Activated CD8-positive, alpha-beta T cell treated with anti-CD3 and anti-CD28 coated beads for 36 hours (primary cell): ENCODE measurements at regions not wholly inside any gene's neighbourhood (a gene's known extent, or its start where the extent isn't known, plus 50 kb on each side); places are given as distances from the start of the nearest gene placed in this dataset.

Experiments
- ATAC-seq: fragments of 200-7000 bp; cut with Tn5 transposase; one replicate; pipeline ENCODE4 v1.10.0; 2021; ENCODE audit warnings: mild to moderate bottlenecking, moderate library complexity
- CTCF ChIA-PET: fragments of 350-600 bp; sonication (Branson Sonifier 250); formaldehyde crosslinking; loops from one replicate; lab custom pipeline; 2021; ENCODE audit warnings: antibody characterized with exemption; lab: Charles Lee
- POLR2A ChIA-PET: fragments of 350-600 bp; sonication (Branson Sonifier 250); formaldehyde crosslinking; loops from one replicate; lab custom pipeline; 2021; ENCODE audit warnings: antibody characterized with exemption; lab: Charles Lee
- DNase-seq: peaks from one replicate; pipeline ENCODE4 v3.0.0-alpha.2; 2020
- H3K27ac Mint-ChIP-seq: one replicate; pipeline ENCODE4 v1.8.0; 2021; ENCODE audit warnings: mild to moderate bottlenecking, mixed read lengths
- H3K27me3 Mint-ChIP-seq: one replicate; pipeline ENCODE4 v1.8.0; 2021; ENCODE audit warnings: mixed read lengths
- H3K36me3 Mint-ChIP-seq: one replicate; pipeline ENCODE4 v1.8.0; 2021; ENCODE audit warnings: low read depth, mixed read lengths
- H3K4me1 Mint-ChIP-seq: one replicate; pipeline ENCODE4 v1.8.0; 2021; ENCODE audit warnings: low read depth, mixed read lengths
- H3K4me3 Mint-ChIP-seq: one replicate; pipeline ENCODE4 v1.8.0; 2021; ENCODE audit warnings: mild to moderate bottlenecking, moderate library complexity, mixed read lengths
- H3K9me3 Mint-ChIP-seq: one replicate; pipeline ENCODE4 v1.8.0; 2021; ENCODE audit warnings: mixed read lengths
- CTCF ChIP-seq: fragments of 200-600 bp; IDR thresholded peaks from one replicate; pipeline ENCODE4 v1.8.0; 2022; ENCODE audit warnings: antibody characterized with exemption, mild to moderate bottlenecking
- intact Hi-C: fragments of 100-400 bp; cut with micrococcal nuclease; formaldehyde crosslinking; loops from one replicate; pipeline ENCODE4 v1.10.0; 2022

- CTCF ChIA-PET, result no interaction called here
- Mint-ChIP-seq H3K9me3 (no peaks in the 10 kb centered on the region), H3K27me3 (peaks cover 5% of the 10 kb centered on the region), H3K27ac (no peak overlapping the region), H3K4me1 (peaks cover 14% of the 10 kb centered on the region), H3K4me3 (no peak overlapping the region), H3K36me3 (no peaks in the 10 kb centered on the region)
- DNase-seq (no peak), ATAC-seq (no peak)
- intact Hi-C loops, result no loop called here
- TF ChIP-seq CTCF, result no peak
- POLR2A ChIA-PET, result no interaction called here
Observed at GRCh38 chr6:146917182-146917581, 287.0 kb upstream of the STXBP5 start.

- no peak for ATAC-seq
- Mint-ChIP-seq H3K27ac (no peak overlapping the region), H3K36me3 (no peaks in the 10 kb centered on the region), H3K27me3 (peaks cover 5% of the 10 kb centered on the region), H3K4me1 (peaks cover 14% of the 10 kb centered on the region), H3K9me3 (no peaks in the 10 kb centered on the region), H3K4me3 (no peak overlapping the region)
- ChIA-PET CTCF (no interaction called here), POLR2A (no interaction called here)
- DNase-seq, result no peak
- no peak for TF ChIP-seq CTCF
- intact Hi-C loops, result no loop called here
Observed at GRCh38 chr6:146917979-146918378, 286.2 kb upstream of the STXBP5 start.

GRCh38 chr6:146919017-146919416 is 285.2 kb upstream of the STXBP5 start:
- no peak for TF ChIP-seq CTCF
- Mint-ChIP-seq H3K36me3 (no peaks in the 10 kb centered on the region), H3K4me1 (peaks cover 11% of the 10 kb centered on the region), H3K27me3 (peaks cover 5% of the 10 kb centered on the region), H3K27ac (no peak overlapping the region), H3K9me3 (no peaks in the 10 kb centered on the region), H3K4me3 (no peak overlapping the region)
- ChIA-PET CTCF (no interaction called here), POLR2A (no interaction called here)
- DNase-seq (no peak), ATAC-seq (no peak)
- intact Hi-C loops, result no loop called here

GRCh38 chr6:146923205-146923833 is 280.9 kb upstream of the STXBP5 start:
- peaks cover 2% of the 10 kb centered on the region for H3K27me3 Mint-ChIP-seq
- no peak for TF ChIP-seq CTCF
- ATAC-seq (no peak), DNase-seq (no peak)
- intact Hi-C loops, result no loop called here
- no peak overlapping the region for H3K27ac Mint-ChIP-seq
- no peaks in the 10 kb centered on the region for H3K4me1 Mint-ChIP-seq
- ChIA-PET POLR2A (no interaction called here), CTCF (no interaction called here)
- no peak overlapping the region for H3K4me3 Mint-ChIP-seq
- no peaks in the 10 kb centered on the region for H3K36me3 Mint-ChIP-seq
- H3K9me3 Mint-ChIP-seq, result no peaks in the 10 kb centered on the region

GRCh38 chr6:146925846-146926245 is 278.4 kb upstream of the STXBP5 start:
- H3K4me3 Mint-ChIP-seq, result no peak overlapping the region
- DNase-seq (no peak), ATAC-seq (no peak)
- H3K4me1 Mint-ChIP-seq, result no peaks in the 10 kb centered on the region
- TF ChIP-seq CTCF, result no peak
- H3K36me3 Mint-ChIP-seq, result no peaks in the 10 kb centered on the region
- no peaks in the 10 kb centered on the region for H3K9me3 Mint-ChIP-seq
- intact Hi-C loops, result no loop called here
- ChIA-PET CTCF (interaction anchor here (1.5 kb wide), 1 partner anchor 62 kb away, joined by 3 read pairs; no protein-coding TSS in a partner anchor), POLR2A (no interaction called here)
- H3K27ac Mint-ChIP-seq, result no peak overlapping the region
- peaks cover 2% of the 10 kb centered on the region for H3K27me3 Mint-ChIP-seq
